Cardiac fibroblast (primary cell): ENCODE measurements at regions not wholly inside any gene's neighbourhood (a gene's known extent, or its start where the extent isn't known, plus 50 kb on each side); places are given as distances from the start of the nearest gene placed in this dataset.

ENCODE experiments used
- DNase-seq, 2 donors: peaks; one replicate each; pipeline versions ENCODE4 v3.0.0 to v3.0.0-alpha.2; 2010; ENCODE audit warnings: low read depth in 2 of 2
- H3K4me3 ChIP-seq, 2 donors: replicated peaks in 1 of 2; 1 replicate in 1 of 2; 2 replicates in 1 of 2; pipeline ENCODE4 v1.5.1; 2011; ENCODE audit warnings: low read depth in 2 of 2, low read length in 2 of 2, mild to moderate bottlenecking in 2 of 2, moderate library complexity in 1 of 2
- CTCF ChIP-seq: IDR thresholded peaks from one replicate; pipeline ENCODE4 v1.5.1; 2011; ENCODE audit warnings: low read depth, mild to moderate bottlenecking, low read length, inconsistent platforms

- peak in 1 of 2 donors; percentile 67 for DNase-seq
- no peak for TF ChIP-seq CTCF
- no peak overlapping the region for H3K4me3 ChIP-seq
Measured at GRCh38 chr2:181774685-181775084, 94.4 kb upstream of the NEUROD1 start.

DNA sequence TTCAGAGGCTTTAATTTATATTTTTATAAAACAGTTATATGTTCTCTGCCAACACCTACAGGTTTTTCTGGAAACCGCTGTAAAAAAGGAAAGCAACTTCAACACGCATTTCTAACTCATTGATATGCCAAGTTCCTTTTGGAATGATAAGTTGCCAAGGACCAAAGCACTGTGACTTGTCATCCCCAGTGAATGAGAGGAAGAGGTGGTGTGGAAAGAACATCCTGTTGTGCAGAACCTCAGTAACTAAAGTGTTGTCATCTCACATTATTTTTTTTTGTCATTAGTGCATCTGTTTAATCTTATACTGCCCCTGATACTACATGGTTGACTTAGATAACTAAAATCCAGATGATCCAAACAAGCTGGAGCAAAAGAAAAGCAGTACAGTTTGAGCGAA, 96.0 kb upstream of the NEUROD1 start:
- no peak overlapping the region for H3K4me3 ChIP-seq
- peak; percentile 27 to 69 for DNase-seq
- no peak for TF ChIP-seq CTCF

DNA sequence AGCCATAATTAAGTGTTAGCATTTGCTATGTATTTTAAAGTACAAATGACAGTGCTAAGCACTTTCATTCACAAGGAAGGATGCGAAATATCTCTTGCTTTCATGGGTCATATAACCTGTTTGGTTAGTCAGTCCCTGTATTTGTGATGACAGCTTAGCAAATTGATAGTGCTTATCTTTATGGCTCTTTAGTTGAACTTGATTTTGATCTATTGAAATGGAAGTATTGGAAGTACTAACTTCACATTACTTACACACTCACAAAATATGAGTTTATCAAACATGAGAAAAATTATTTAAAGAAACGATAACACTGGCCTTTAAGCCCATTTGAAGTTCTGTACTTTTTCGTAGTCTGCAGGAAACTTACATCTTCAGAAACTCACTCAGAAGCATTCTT, 97.4 kb upstream of the NEUROD1 start:
- no peak for TF ChIP-seq CTCF
- no peak overlapping the region for H3K4me3 ChIP-seq
- no peak for DNase-seq

DNA sequence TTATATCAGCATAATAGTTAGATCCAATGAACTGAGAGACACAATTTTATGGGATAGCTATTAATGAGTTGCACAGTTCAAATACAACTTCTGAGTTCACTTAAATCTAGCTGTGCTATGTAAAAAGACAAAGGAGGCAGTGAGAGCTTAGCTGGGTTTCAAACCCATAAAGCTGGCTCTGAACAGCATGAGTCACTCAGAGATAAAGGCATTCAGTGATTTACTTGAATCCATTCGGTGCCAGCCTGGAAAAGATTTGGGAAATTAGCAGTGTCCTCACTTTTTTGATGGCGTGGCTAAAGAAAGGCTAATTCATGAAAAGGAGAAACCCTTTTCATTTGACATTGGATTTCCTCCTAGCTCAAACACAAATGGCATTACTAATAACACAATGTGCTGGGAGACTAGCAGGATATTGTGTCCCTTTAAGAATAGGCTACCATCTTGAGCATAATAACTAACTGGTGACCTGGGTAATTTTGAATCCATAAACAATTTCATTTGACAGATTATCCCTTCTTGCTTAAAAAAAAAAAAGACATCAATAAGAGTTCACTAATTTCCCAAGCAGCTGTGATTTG, 98.4 kb upstream of the NEUROD1 start:
- H3K4me3 ChIP-seq: no peak overlapping the region
- no peak for TF ChIP-seq CTCF
- DNase-seq: peak in 1 of 2 donors; percentile 48

- no peak overlapping the region for H3K4me3 ChIP-seq
- DNase-seq: peak in 1 of 2 donors; percentile 47
- TF ChIP-seq CTCF: no peak
Measured at GRCh38 chr2:181779288-181780021, 99.1 kb upstream of the NEUROD1 start.

GRCh38 chr2:181780047-181780651, 99.8 kb upstream of the NEUROD1 start:
- peak in 1 of 2 donors; percentile 56 for DNase-seq
- no peak overlapping the region for H3K4me3 ChIP-seq
- no peak for TF ChIP-seq CTCF
